Activated T-helper 1 cell treated with Interleukin-2 at 50 U/mL for 16 hours (primary cell): ENCODE measurements at regions not wholly inside any gene's neighbourhood (a gene's known extent, or its start where the extent isn't known, plus 50 kb on each side); places are given as distances from the start of the nearest gene placed in this dataset.
"Not testable (repeated sequence)": the region's sequence is repeated elsewhere in the genome, so short reads cannot be mapped to it uniquely, and the experiment has no call there.

ENCODE experiments used
- DNase-seq: peaks from one replicate; pipeline ENCODE4 v3.0.0-alpha.2; 2020; ENCODE audit warnings: low read depth

GRCh38 chr15:98525661-98526001 is 122.7 kb upstream of the IGF1R start:
- DNase-seq = no peak

- DNase-seq = no peak
Observed at GRCh38 chr15:98526094-98526493, 122.2 kb upstream of the IGF1R start.

GRCh38 chr15:98528046-98528725 is 120.2 kb upstream of the IGF1R start:
- no peak for DNase-seq

GRCh38 chr15:98529205-98530145 is 118.9 kb upstream of the IGF1R start:
- DNase-seq = no peak

- no peak for DNase-seq
Observed at GRCh38 chr15:98530570-98530969, 117.8 kb upstream of the IGF1R start.

GRCh38 chr15:98532063-98532462 is 116.3 kb upstream of the IGF1R start:
- no peak for DNase-seq

GRCh38 chr15:98536976-98537375 is 111.4 kb upstream of the IGF1R start:
- no peak for DNase-seq

- no peak for DNase-seq
Observed at GRCh38 chr15:98537516-98538060, 110.8 kb upstream of the IGF1R start.

GRCh38 chr15:98541519-98541918 is 106.8 kb upstream of the IGF1R start:
- no peak for DNase-seq

GRCh38 chr15:98543237-98543636 is 105.1 kb upstream of the IGF1R start:
- no peak for DNase-seq

- DNase-seq = no peak
Observed at GRCh38 chr15:98546329-98546728, 102.0 kb upstream of the IGF1R start.

GRCh38 chr15:98547275-98547674 is 101.1 kb upstream of the IGF1R start:
- no peak for DNase-seq

GRCh38 chr15:98547741-98548138 is 100.6 kb upstream of the IGF1R start:
- no peak for DNase-seq

GRCh38 chr15:98548139-98548971 is 100.0 kb upstream of the IGF1R start:
- DNase-seq = no peak

GRCh38 chr15:98549003-98549402 is 99.3 kb upstream of the IGF1R start:
- DNase-seq = no peak

GRCh38 chr15:98549741-98550140 is 98.6 kb upstream of the IGF1R start:
- DNase-seq = no peak

- DNase-seq = not testable (repeated sequence)
Observed at GRCh38 chr15:98550363-98550762, 98.0 kb upstream of the IGF1R start.

GRCh38 chr15:98551936-98552562 is 96.3 kb upstream of the IGF1R start:
- DNase-seq = no peak

- DNase-seq = no peak
Observed at GRCh38 chr15:98554272-98555172, 93.8 kb upstream of the IGF1R start.

GRCh38 chr15:98555173-98555515 is 93.2 kb upstream of the IGF1R start:
- no peak for DNase-seq

GRCh38 chr15:98556321-98556720 is 92.0 kb upstream of the IGF1R start:
- DNase-seq = no peak
